HL-60 (cell line): ENCODE measurements at regions not wholly inside any gene's neighbourhood (a gene's known extent, or its start where the extent isn't known, plus 50 kb on each side); places are given as distances from the start of the nearest gene placed in this dataset.

ENCODE experiments used
- CTCF ChIP-seq: IDR thresholded peaks from one replicate; pipeline ENCODE4 v1.5.1; 2011; ENCODE audit warnings: low read length, control low read depth, inconsistent platforms; ENCODE audit not compliant: insufficient read depth
- GABPA ChIP-seq: IDR thresholded peaks from 2 replicates; pipeline ENCODE4 v1.6.1; 2012; ENCODE audit warnings: low read depth

- TF ChIP-seq CTCF (no peak), GABPA (no peak)
Measured at GRCh38 chr18:77896586-77897252, 647.1 kb downstream of the GALR1 start.
